ENCODE measurements at regions not wholly inside any gene's neighbourhood (a gene's known extent, or its start where the extent isn't known, plus 50 kb on each side); places are given as distances from the start of the nearest gene placed in this dataset.
A peak's percentile ranks its signal among the peaks of the same experiment; 100 is the strongest.

DNA sequence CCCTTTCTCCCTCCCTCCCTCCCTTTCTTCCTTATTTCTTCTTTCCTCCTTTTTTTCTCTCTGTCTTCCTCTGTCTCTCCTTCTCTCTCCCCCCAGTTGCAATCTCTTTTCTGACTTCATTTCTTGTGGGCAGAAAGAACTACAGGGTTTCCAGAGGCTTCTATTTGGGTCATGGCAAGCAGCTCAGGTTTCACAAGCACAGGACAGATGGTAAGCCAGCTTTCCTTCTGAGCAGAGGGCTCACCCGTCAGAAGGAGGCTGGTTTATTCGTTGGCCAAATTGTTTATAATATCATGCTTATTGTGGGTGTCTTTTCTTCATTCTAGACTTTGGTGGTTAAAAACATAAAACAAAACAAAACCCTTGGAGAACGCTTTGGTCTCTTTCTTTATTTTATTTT lies 58.9 kb upstream of the CLMP start:
- DNase-seq: no peak

DNA sequence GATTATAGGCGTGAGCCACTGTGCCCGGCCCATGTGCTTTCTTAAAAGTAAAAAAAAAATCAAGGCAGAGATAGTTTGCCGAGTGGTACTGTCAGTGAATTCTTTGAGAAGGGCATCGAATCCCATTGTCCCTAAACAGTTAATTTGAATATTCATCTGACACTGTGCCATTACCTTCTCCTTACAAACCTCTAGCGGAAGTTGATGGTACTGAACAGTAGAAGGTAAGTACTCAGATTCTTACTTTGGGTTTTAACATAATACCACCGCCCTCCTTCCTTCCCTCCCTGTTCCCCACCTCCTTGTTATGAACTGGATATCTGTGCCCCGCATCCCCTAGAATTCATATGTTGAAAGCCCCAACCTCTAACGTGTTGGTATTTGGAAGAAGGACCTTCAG lies 58.2 kb upstream of the CLMP start:
- DNase-seq: no peak

DNA sequence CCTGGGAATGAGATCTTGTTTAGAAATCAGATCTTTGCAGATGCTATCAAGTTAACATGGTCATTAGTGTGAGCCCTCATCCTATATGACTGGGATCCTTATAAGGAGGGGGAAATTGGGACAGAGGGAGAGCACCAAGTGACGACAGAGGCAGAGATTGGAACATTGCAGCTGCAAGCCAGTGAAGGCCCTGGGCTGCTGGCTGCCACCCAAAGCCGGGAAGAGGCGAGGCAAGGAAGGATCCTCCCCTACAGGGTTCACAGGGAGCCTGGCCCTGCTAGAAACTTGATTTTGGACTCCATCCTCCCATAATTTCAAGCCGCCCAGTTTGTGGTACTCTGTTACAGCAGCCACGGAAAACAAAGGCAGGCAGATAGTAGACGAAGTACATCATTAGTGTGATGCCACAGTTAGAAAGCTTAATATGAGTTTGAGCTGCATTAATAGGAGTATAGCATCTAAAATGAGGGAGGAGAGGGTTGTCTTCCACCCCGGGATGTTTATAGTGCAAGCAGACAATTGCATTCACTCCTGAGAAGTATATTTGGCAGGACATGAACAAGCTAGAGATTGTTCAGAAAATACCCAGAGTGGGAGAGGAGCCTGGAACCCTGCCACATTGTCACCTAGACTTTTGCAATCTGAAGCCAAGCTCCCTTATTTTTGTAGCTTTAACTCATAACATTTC lies 56.8 kb upstream of the CLMP start:
- peak; percentile 46 for DNase-seq

DNA sequence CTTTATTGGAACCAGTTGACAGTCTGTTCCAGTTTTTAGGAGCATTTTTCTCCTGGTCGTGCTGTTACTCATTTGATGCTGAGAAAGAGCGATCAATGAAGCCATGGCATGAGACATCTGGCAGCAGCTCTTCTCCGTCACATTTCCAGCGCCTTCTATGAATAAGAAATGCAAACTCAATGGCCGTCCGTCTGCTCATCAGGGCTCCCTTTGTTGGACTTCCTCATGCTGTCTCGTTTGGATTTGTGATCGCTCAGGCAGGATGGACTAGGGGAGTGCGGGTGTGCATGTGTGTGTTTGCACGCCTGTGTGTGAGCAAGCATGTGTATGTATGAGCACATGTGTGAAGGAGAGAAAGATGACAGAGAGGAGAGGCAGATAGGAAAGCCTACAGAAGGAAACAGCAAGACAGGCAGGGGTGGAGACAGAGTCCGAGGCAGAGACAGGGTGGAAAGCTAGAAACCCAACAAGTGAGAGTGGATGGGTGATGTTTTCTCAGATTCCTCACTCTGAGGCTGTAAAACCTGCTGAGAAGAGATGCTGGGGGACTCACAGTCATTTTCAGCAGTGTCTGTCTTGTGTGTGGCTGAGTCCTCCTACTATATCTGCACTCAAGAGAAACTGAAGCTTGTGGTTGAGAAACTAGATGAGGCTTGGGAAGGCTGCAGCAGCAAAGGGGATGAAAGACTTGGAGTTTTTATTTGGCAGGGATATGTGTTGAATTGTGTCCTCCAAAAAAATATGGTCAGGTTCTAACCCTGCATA lies 56.0 kb upstream of the CLMP start:
- DNase-seq: no peak

DNA sequence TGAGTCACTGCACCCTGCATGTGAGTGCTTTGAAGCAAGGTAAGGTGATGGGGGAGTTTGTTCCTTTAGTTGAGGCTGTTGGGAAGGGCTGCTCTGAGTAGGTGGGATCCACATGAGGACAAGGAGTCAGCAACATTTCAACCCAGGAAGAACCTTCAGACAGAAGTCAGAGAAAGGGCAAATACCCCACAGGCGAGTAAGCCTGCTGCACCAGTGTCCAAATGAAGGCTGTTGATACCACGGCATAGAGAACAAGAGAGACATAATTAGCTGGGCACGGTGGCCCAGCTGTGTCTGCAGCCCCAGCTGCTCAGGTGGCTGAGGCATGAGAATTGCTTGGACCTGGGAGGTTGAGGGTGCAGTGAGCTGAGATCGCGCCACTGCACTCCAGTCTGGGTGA lies 54.3 kb upstream of the CLMP start:
- DNase-seq: no peak

GRCh38 chr11:123247813-123248379 lies 52.8 kb upstream of the CLMP start:
- no peak for DNase-seq

- no peak for DNase-seq
Observed at GRCh38 chr11:123247496-123247799, 52.4 kb upstream of the CLMP start.

GRCh38 chr11:123246749-123247495 lies 51.9 kb upstream of the CLMP start:
- peak; percentile 85 for DNase-seq

- no peak for DNase-seq
Observed at GRCh38 chr11:123245567-123245966, 50.5 kb upstream of the CLMP start.

All from hindlimb muscle (tissue), 1 donor.